Stimulated activated CD4-positive, alpha-beta T cell treated with anti-CD3 and anti-CD28 coated beads, Interleukin-1b, Interleukin-23, amount 100 ng/mL, for 1 hour (primary cell): ENCODE measurements at regions not wholly inside any gene's neighbourhood (a gene's known extent, or its start where the extent isn't known, plus 50 kb on each side); places are given as distances from the start of the nearest gene placed in this dataset.

ENCODE experiments used
- DNase-seq, 2 donors: peaks; one replicate each; pipeline ENCODE4 v3.0.0-alpha.2; 2020; ENCODE audit warnings: low read depth in 2 of 2

DNA sequence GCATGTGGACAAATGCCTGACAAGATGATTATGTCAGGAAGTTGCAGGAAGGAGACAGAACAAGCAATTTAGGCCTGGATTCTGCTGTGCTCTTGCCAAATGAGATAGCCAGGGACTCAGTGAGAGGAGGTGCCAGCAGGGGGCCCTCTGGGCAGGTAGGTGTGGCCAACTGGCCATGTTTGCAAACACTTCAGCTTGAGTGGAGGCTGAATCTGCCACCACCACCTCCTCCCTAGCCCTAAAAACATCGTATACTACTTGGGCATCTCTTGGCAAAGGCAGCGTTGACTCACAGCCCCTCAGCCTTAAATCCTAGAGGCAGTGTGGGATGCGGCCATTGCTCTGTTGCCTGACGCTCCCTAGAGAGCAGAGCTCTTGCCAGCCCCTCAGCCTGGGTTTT lies 95.1 kb upstream of the PLET1 start:
- DNase-seq, result no peak

- DNase-seq, result no peak
These were observed 96.8 kb upstream of the PLET1 start for GRCh38 chr11:112357488-112357887.

- no peak for DNase-seq
These were observed 100.7 kb upstream of the PLET1 start for GRCh38 chr11:112361396-112361795.

DNA sequence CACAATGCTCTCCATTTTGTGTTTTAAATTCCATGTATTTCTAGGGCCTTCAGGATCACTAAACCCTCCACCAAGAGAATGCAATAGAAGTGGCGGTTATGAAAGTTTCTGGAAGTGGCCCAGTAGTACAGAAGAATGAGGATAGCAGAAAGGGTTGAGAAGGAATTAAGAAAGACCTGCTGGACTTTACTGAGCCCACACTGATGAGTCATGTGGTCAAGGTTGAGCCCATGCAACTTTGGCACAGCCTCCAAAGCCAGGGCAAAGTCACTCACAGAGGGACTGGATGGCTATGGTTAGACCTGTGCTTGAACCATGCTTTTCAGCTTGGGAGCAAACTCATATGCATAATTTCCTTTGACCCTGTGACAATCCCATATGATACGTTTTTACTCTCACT lies 102.9 kb upstream of the PLET1 start:
- DNase-seq, result no peak

- DNase-seq, result no peak
These were observed 104.4 kb upstream of the PLET1 start for GRCh38 chr11:112364962-112365481.

DNA sequence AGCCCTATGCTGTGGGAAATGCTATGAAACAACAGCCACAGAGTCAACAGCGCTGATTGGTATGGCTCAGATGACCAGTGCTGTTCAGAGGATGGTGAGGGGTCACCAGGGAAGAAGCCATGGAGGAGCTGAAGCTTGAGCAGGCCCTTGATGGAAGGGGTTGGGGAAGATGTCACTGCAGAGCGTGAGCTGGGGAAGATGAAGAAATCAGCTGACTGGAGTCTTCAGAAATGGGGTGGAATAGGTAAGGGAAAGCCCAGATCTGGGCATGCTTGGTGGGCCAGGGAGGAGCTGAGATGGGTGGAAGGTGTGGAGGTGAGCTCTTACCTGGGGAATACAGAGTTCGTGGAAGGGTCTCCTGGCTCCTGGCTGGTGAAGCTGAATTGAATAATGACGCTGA lies 105.4 kb upstream of the PLET1 start:
- no peak for DNase-seq

GRCh38 chr11:112366777-112367176 lies 106.1 kb upstream of the PLET1 start:
- DNase-seq, result no peak

- DNase-seq, result no peak
These were observed 106.8 kb upstream of the PLET1 start for GRCh38 chr11:112367461-112367860.

DNA sequence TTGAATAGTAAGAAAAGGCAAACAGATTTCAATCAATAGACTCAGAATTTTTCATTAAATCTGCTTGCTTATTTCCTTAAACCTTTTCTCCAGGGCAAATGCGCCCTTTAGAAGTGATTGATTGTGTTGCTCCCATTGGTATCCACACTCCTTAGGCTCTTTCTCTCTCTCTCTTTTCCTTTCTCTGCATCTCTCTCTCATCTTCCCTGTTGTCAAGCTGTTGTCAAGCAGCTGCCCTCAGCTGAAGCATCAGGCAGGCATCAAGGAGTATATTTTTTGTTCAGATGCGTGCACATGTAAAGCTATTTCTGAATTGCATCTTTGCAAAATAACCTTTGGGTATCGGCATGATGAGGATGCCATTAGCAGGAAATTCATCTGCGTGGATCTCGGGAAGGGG lies 107.2 kb upstream of the PLET1 start:
- no peak for DNase-seq

GRCh38 chr11:112368381-112368780 lies 107.7 kb upstream of the PLET1 start:
- DNase-seq, result no peak

DNA sequence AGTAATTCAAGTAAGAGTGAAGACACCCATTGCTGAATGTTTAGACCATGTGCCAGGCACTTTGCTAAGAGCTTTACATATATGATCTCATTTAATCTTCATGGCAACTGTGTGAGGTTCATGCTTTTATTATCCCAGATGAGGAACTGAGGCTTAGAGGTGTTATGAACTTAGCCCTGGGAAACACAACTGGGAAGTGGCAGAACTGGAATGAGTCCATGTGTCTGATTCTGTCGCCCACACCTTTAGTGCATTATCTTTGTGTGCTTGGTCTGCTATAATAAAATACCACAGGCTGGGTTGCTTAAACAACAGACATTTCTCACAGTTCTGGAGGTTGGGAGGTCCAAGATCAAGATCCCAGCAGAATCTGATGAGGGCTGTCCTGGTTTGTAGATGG lies 108.7 kb upstream of the PLET1 start:
- no peak for DNase-seq

DNA sequence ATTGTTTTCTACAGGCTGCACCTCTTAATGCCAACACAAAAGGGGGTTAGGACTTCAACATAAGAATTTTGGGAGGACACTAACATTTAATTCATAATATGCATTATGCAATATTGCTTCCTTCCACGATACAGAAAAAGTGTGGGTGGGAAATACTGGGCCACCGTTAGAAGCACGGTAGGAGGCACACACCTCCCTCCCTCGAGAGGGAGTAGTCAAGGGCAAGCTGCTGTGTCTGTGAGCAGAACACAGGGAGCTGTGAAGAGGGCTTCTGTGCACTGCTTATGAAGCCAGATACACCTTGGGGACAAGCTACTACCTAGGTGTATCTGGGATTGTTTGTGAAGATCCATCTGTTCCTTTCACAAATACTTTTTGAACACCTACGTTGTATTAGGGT lies 109.3 kb upstream of the PLET1 start:
- DNase-seq, result no peak

DNA sequence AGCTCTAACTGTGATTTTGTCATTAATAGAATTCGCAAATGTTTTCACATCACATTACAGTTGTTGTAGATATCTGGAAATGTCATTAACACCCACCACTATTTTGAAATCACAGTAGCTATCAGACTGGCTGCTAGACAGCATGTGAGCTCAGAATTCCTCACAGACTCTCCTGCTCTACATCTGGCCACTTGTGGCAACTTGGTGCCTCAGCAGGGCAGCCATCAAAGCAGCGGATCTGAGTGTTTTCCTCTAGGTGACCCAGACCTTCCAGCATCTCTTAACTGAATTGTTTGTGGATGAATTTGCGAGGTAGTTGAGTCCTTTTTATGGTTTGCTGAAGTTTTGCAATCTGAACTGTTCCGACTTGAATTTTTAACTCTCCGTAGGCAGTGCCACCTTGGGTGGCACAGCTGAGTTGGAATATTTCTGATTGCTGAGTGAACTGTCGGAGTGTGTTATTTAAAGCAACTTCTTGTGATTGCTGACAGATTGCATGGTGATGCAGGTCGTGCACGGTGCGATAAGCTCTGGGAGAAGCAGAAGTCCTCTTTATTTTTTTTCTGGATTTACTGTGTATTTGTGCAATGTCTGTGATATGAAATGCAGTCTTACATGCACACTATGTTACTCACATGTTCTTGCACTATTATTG lies 114.0 kb upstream of the PLET1 start:
- DNase-seq, result no peak

DNA sequence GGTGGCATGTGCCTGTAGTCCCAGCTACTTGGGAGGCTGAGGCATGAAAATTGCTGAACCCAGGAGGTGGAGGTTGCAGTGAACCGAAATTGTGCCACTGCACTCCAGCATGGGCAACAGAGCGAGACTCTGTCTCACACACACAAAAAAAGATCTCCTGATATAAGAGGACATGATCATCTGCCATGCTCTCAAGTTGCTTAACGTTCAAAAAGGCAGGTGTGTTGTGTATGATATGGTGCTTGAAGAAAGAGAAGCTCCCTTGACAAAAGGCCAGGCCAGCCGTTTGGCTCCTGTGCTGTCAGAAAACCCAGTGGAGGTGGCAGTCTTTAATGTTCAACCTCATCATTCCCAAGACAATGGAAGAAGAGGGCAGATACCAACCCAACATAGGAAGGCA lies 117.3 kb upstream of the PLET1 start:
- DNase-seq, result no peak

- no peak for DNase-seq
These were observed 119.8 kb upstream of the PLET1 start for GRCh38 chr11:112380464-112380863.

- no peak for DNase-seq
These were observed 120.9 kb upstream of the PLET1 start for GRCh38 chr11:112381578-112381977.

- no peak for DNase-seq
These were observed 121.9 kb upstream of the PLET1 start for GRCh38 chr11:112382561-112382960.

DNA sequence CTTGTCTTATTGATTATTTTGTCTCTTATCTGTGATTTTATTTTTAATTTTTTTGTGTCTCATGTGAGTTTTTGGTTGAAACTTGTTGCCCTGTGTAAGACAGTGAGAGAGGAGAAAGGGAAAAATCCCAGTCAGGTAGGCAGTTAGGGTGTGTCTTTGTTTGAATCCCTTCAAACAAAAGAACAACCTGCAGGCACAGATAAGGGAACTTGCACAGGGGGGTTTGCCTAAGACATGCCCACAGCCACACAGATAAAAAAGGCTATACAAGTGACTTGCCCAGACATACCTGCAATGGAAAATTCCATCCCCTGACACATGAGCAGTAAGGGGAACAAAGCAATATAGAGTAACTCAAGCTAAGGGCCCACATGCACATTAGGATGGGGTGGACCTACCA lies 127.8 kb upstream of the PLET1 start:
- no peak for DNase-seq

GRCh38 chr11:112391086-112391485 lies 130.4 kb upstream of the PLET1 start:
- no peak for DNase-seq

- DNase-seq, result no peak
These were observed 132.2 kb upstream of the PLET1 start for GRCh38 chr11:112392904-112393303.

DNA sequence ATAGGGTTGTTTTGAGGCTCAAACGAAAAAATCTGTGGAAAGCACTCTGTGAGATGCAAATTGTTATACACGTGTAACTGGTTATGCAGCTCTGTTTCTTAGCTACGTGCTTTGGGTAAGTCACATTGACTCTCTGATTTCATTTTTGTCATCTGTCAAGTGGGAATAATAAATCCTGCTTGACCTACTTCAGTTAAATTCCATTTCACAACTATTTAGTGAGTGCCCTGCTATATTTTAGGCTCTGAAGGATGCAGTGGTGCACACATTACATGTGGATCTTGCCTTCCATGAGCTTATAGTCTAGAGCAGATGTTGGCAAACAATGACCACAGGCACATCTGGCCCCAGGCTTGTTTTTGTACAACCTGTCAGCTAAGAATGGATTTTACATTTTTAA lies 133.6 kb upstream of the PLET1 start:
- DNase-seq, result no peak

- DNase-seq, result no peak
These were observed 135.4 kb upstream of the PLET1 start for GRCh38 chr11:112396076-112396475.

GRCh38 chr11:112398798-112399478 lies 138.3 kb upstream of the PLET1 start:
- no peak for DNase-seq
